Heart left ventricle (tissue), 16 donors: ENCODE measurements at regions not wholly inside any gene's neighbourhood (a gene's known extent, or its start where the extent isn't known, plus 50 kb on each side); places are given as distances from the start of the nearest gene placed in this dataset.

Experiments used
- ATAC-seq, 4 donors: fragments of 200-7000 bp; cut with Tn5 transposase; one replicate each; pipeline ENCODE4 v1.9.1; 2020 to 2022; ENCODE audit warnings: moderate library complexity in 4 of 4, mild to moderate bottlenecking in 3 of 4, moderate number of reproducible peaks in 1 of 4
- DNase-seq, 5 donors: peaks; one replicate each; pipeline ENCODE4 v3.0.0-alpha.2; 2020
- H3K27ac ChIP-seq, 12 donors: fragments of 200-600 bp; sonication (generic) in 4 of 12; one replicate each; pipeline versions ENCODE4 v1.5.0 to v1.8.0; 2016 to 2022; ENCODE audit warnings: mild to moderate bottlenecking in 2 of 12
- H3K27me3 ChIP-seq, 9 donors: fragments of 200-600 bp; sonication (generic) in 2 of 9; one replicate each; pipeline versions ENCODE4 v1.5.1 to v1.8.0; 2016 to 2022; ENCODE audit warnings: mild to moderate bottlenecking in 3 of 9
- H3K36me3 ChIP-seq, 9 donors: fragments of 200-600 bp; sonication (generic) in 2 of 9; one replicate each; pipeline versions ENCODE4 v1.5.0 to v1.8.0; 2018 to 2022; ENCODE audit warnings: mild to moderate bottlenecking in 2 of 9
- H3K4me1 ChIP-seq, 12 donors: fragments of 200-600 bp; sonication (generic) in 4 of 12; one replicate each; pipeline versions ENCODE4 v1.5.0 to v1.8.0; 2016 to 2022; ENCODE audit warnings: mild to moderate bottlenecking in 3 of 12
- H3K4me3 ChIP-seq, 12 donors: fragments of 200-600 bp; sonication (generic) in 4 of 12; one replicate each; pipeline versions ENCODE4 v1.5.0 to v1.8.0; 2017 to 2022; ENCODE audit warnings: mild to moderate bottlenecking in 9 of 12, moderate library complexity in 4 of 12
- H3K9me3 ChIP-seq, 12 donors: fragments of 200-600 bp; sonication (generic) in 4 of 12; one replicate each; pipeline versions ENCODE4 v1.5.0 to v1.8.0; 2016 to 2022; ENCODE audit warnings: mild to moderate bottlenecking in 1 of 12
- CTCF ChIP-seq, 12 donors: fragments of 200-600 bp; sonication (generic) in 4 of 12; IDR thresholded peaks; one replicate each; pipeline versions ENCODE4 v1.5.0 to v1.8.0; 2018 to 2022; ENCODE audit warnings: antibody characterized with exemption in 12 of 12, mild to moderate bottlenecking in 5 of 12
- POLR2A ChIP-seq, 2 donors: fragments of 450-650 bp; IDR thresholded peaks; one replicate each; pipeline ENCODE4 v1.6.1; 2017; ENCODE audit warnings: antibody characterized with exemption in 2 of 2, mild to moderate bottlenecking in 2 of 2, moderate library complexity in 2 of 2
- WGBS, 4 donors: extraction: QIAGEN DNeasy Blood & Tissue Kit in 2 of 4; methylation state at CpG; one replicate each; pipeline versions ENCODE4 v1.1.5 to v1.1.7; 2013 to 2018; 5-methylcytosine and 5-hydroxymethylcytosine counted together
- intact Hi-C, 10 donors: fragments of 100-400 bp; cut with DNase I; formaldehyde crosslinking; loops; one replicate each; pipeline versions ENCODE4 v1.11.1 to v1.14.2; 2022
- donor health status: ischemic (EF 13 %, LVEDD 7.1; RV severe dilation, severe dysfunction).
- donor health status: healthy with polysubstance abuse.
- donor health status: DM: no; HTN: yes; CAD: no.
- donor health status: DM: no; HTN: no; CAD: no.
- donor health status: ischemic (EF 25% LVEDD 6.9; RV normal size, moderate dysfunction).
- donor health status: ischemic (EF 25% LVEDD 5.7; RV mildly dilated, moderate dysfunction).
- donor health status: healthy.
- donor health status: DM: yes; HTN: yes; CAD: no.
- donor health status: ischemic (EF 35%, LVEDD 5.7; RV mildly dilated, moderate dysfunction).
- donor health status: nonischemic (EF 11% LVEDD 7.7; RV severe dilation, severe dysfunction).
- donor health status: DM: yes; HTN: yes; CAD: no.
- donor health status: PGD.
- donor health status: ischemic (EF 29% LVEDD 5.4; RV normal size, mild dysfunction).
- donor health status: nonischemic (EF 23%, LVEDD 6.1; RV moderate dilation, normal function).

- intact Hi-C loops = no loop called here
- Histone ChIP-seq H3K36me3 (no peaks in the 10 kb centered on the region), H3K4me1 (no peaks in the 10 kb centered on the region), H3K9me3 (no peaks in the 10 kb centered on the region), H3K27ac (no peak overlapping the region), H3K27me3 (peaks cover 0 to 18% (median 0%) of the 10 kb centered on the region in 9 donors), H3K4me3 (no peak overlapping the region)
- DNase-seq (no peak), ATAC-seq (no peak)
- TF ChIP-seq CTCF (IDR thresholded peaks at IDR 0.05) (no peak), POLR2A (IDR thresholded peaks at IDR 0.05) (no peak)
- WGBS, 4 donors = 39 to 48% (median 43%) methylated on average over 23 to 24 of the region's 24 CpGs
Measured at GRCh38 chr1:30034627-30035521, 688.5 kb downstream of the MATN1 start.

- TF ChIP-seq POLR2A (IDR thresholded peaks at IDR 0.05) = no peak
- TF ChIP-seq CTCF (IDR thresholded peaks at IDR 0.05) = no peak
- DNase-seq (no peak), ATAC-seq (no peak)
- H3K4me3 ChIP-seq = no peak overlapping the region
- H3K27ac ChIP-seq = no peak overlapping the region
- intact Hi-C loops = no loop called here
- WGBS, 4 donors = 52 to 65% (median 56%) methylated on average over 11 of the region's 11 CpGs
- peaks cover 0 to 18% (median 0%) of the 10 kb centered on the region in 9 donors for H3K27me3 ChIP-seq
- H3K9me3 ChIP-seq = no peaks in the 10 kb centered on the region
- no peaks in the 10 kb centered on the region for H3K36me3 ChIP-seq
- no peaks in the 10 kb centered on the region for H3K4me1 ChIP-seq
Measured at GRCh38 chr1:30034105-30034626, 689.2 kb downstream of the MATN1 start.

- 85 to 94% (median 89%) methylated on average over 7 to 8 of the region's 8 CpGs for WGBS, 4 donors
Measured at GRCh38 chr1:30033256-30034104, 689.9 kb downstream of the MATN1 start.

More at GRCh38 chr1:30033256-30034104, 689.9 kb downstream of the MATN1 start:
- no peak overlapping the region for H3K27ac ChIP-seq
- H3K27me3 ChIP-seq = peaks cover 0 to 18% (median 0%) of the 10 kb centered on the region in 9 donors
- ATAC-seq (no peak), DNase-seq (no peak)
- intact Hi-C loops = no loop called here
- H3K36me3 ChIP-seq = no peaks in the 10 kb centered on the region
- H3K4me3 ChIP-seq = no peak overlapping the region
- no peaks in the 10 kb centered on the region for H3K4me1 ChIP-seq
- no peak for TF ChIP-seq CTCF (IDR thresholded peaks at IDR 0.05)
- TF ChIP-seq POLR2A (IDR thresholded peaks at IDR 0.05) = no peak
- no peaks in the 10 kb centered on the region for H3K9me3 ChIP-seq
